ENCODE measurements at regions not wholly inside any gene's neighbourhood (a gene's known extent, or its start where the extent isn't known, plus 50 kb on each side); places are given as distances from the start of the nearest gene placed in this dataset.

DNA sequence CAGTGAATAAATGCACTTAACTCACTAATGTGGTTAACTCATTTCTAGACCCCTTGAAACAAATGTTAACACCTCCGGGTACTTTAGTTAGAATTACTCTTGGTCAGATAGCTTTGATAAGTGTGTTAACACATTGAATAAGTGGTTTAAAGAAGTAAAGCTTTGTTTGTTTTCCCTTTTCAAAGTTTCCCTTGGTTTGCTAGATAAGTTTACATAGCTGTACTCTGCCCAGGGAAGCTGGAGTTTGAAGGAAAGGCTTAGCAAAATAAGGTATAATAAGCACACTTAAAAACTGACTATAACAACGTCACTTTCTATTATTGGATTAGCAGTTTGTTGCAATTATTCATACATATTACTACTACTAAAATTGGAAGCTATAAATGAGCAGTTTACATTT is 1233.9 kb upstream of the ADGRL2 start (continued):
- TF ChIP-seq, protein P1, sequence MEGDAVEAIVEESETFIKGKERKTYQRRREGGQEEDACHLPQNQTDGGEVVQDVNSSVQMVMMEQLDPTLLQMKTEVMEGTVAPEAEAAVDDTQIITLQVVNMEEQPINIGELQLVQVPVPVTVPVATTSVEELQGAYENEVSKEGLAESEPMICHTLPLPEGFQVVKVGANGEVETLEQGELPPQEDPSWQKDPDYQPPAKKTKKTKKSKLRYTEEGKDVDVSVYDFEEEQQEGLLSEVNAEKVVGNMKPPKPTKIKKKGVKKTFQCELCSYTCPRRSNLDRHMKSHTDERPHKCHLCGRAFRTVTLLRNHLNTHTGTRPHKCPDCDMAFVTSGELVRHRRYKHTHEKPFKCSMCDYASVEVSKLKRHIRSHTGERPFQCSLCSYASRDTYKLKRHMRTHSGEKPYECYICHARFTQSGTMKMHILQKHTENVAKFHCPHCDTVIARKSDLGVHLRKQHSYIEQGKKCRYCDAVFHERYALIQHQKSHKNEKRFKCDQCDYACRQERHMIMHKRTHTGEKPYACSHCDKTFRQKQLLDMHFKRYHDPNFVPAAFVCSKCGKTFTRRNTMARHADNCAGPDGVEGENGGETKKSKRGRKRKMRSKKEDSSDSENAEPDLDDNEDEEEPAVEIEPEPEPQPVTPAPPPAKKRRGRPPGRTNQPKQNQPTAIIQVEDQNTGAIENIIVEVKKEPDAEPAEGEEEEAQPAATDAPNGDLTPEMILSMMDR (IDR thresholded peaks at IDR 0.05; ENCODE audit: control extremely low read depth in 1 of 3, insufficient read depth in 1 of 3, low read depth in 1 of 3, low read length in 3 of 3), result no peak
- TF ChIP-seq KDM5A (IDR thresholded peaks at IDR 0.05; ENCODE audit: low read length) (no peak), CREB1 (IDR thresholded peaks at IDR 0.05) (no peak), POU5F1 (IDR thresholded peaks at IDR 0.05; ENCODE audit: low read depth, low read length) (no peak), EZH2 (IDR thresholded peaks at IDR 0.05; ENCODE audit: low read depth, low read length, severe bottlenecking) (no peak)

Data from H1 (cell line).